GM13977 (cell line): ENCODE measurements at regions not wholly inside any gene's neighbourhood (a gene's known extent, or its start where the extent isn't known, plus 50 kb on each side); places are given as distances from the start of the nearest gene placed in this dataset.

Experiments
- DNase-seq: peaks from one replicate; pipeline ENCODE4 v3.0.0; 2012; ENCODE audit warnings: low spot score
- CTCF ChIP-seq: IDR thresholded peaks from 2 replicates; pipeline ENCODE4 v1.5.1; 2012; ENCODE audit warnings: mild to moderate bottlenecking, control low read depth; ENCODE audit not compliant: insufficient read depth; ENCODE audit errors: extremely low read depth, missing control alignments
- in situ Hi-C: fragments of 300-500 bp; cut with MboI; formaldehyde crosslinking; loops from one replicate; pipeline ENCODE4 v1.12.0; 2022; ENCODE audit warnings: low sequenced_read_pairs, low pct_unique_long_range_greater_than_20kb, mixed read lengths, inconsistent platforms; ENCODE audit not compliant: unreplicated experiment

- no peak for DNase-seq
- in situ Hi-C loops = no loop called here
- TF ChIP-seq CTCF = no peak
Measured at GRCh38 chr4:138577145-138577544, 335.0 kb upstream of the SLC7A11 start.

GRCh38 chr4:138576684-138577083 lies 334.5 kb upstream of the SLC7A11 start:
- DNase-seq = no peak
- in situ Hi-C loops = no loop called here
- TF ChIP-seq CTCF = peak; percentile 40

- in situ Hi-C loops = no loop called here
- DNase-seq = no peak
- TF ChIP-seq CTCF = no peak
Measured at GRCh38 chr4:138573246-138573645, 331.1 kb upstream of the SLC7A11 start.

GRCh38 chr4:138572007-138572406 lies 329.9 kb upstream of the SLC7A11 start:
- in situ Hi-C loops = no loop called here
- no peak for DNase-seq

GRCh38 chr4:138567696-138568095 lies 325.5 kb upstream of the SLC7A11 start:
- no peak for DNase-seq
- in situ Hi-C loops = no loop called here
- no peak for TF ChIP-seq CTCF

More at GRCh38 chr4:138572007-138572406, 329.9 kb upstream of the SLC7A11 start:
- TF ChIP-seq CTCF = no peak

- no peak for TF ChIP-seq CTCF
- no peak for DNase-seq
- in situ Hi-C loops = no loop called here
Measured at GRCh38 chr4:138565576-138565975, 323.4 kb upstream of the SLC7A11 start.

GRCh38 chr4:138562544-138562991 lies 320.4 kb upstream of the SLC7A11 start:
- DNase-seq = peak; percentile 49
- in situ Hi-C loops = no loop called here
- TF ChIP-seq CTCF = no peak
